ENCODE measurements at regions not wholly inside any gene's neighbourhood (a gene's known extent, or its start where the extent isn't known, plus 50 kb on each side); places are given as distances from the start of the nearest gene placed in this dataset.

DNA sequence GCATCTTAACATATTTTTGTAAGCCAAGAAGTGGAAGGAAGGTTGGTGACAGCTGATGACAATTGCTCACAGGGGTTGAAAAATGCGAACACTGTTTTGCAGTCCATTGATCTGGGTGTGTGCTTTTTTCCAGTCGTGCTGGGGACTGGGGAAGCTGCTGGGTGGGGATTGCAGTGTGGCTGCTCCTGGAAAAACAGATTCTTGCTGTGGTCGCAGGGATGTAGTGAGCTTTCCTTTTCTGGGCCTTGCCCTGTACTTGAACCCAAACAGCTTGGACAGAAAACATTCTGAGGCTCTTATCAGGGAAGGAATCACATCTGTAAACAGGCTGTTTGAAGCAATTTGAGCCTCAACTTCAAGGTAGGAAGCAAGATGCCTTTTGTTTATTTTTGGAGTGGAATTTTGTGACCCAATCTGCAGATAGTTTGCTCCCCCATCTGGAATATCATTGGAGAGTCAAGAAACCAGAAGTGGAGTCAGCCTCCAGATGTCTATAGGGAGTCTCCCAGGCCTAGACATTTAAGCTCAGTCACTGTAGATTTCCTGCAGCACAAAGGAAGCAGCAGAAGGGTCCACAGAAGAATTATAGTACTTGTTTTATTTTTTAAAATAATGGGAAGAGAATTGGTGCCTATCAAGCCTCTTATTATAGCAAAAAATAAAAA is 279.2 kb upstream of the FERMT1 start:
- TF ChIP-seq, protein P1, sequence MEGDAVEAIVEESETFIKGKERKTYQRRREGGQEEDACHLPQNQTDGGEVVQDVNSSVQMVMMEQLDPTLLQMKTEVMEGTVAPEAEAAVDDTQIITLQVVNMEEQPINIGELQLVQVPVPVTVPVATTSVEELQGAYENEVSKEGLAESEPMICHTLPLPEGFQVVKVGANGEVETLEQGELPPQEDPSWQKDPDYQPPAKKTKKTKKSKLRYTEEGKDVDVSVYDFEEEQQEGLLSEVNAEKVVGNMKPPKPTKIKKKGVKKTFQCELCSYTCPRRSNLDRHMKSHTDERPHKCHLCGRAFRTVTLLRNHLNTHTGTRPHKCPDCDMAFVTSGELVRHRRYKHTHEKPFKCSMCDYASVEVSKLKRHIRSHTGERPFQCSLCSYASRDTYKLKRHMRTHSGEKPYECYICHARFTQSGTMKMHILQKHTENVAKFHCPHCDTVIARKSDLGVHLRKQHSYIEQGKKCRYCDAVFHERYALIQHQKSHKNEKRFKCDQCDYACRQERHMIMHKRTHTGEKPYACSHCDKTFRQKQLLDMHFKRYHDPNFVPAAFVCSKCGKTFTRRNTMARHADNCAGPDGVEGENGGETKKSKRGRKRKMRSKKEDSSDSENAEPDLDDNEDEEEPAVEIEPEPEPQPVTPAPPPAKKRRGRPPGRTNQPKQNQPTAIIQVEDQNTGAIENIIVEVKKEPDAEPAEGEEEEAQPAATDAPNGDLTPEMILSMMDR (IDR thresholded peaks at IDR 0.05; ENCODE audit: insufficient read depth, low read depth, low read length), result no peak
- no peak for TF ChIP-seq EZH2 (IDR thresholded peaks at IDR 0.05; ENCODE audit: insufficient read depth, low read length)

Data from astrocyte (in vitro differentiated cells and primary cell).